ENCODE measurements at regions not wholly inside any gene's neighbourhood (a gene's known extent, or its start where the extent isn't known, plus 50 kb on each side); places are given as distances from the start of the nearest gene placed in this dataset.

DNA sequence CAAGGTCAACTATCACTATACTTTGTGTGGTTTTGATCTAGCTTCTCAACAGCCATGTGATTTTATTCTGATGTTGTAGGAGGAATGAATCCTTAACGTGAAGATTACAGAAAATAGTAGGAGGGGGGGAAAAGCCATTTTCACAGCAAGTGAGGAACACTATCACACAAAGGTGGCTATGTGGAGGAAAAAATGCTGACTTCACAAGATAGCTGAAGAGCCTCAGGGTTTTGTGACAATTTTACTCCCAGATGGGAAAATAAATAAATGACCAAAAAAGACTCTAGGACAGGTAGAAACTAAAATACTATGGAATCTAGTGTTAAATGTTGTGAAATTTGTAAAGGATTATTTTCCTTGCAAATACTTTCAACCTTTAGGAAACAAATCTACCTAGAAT lies 281.0 kb downstream of the ADRA2A start:
- Histone ChIP-seq H3K9ac (ENCODE audit: low read depth, low read length) (no peak overlapping the region), H3K36me3 (ENCODE audit: insufficient read depth, low read length) (no peaks in the 10 kb centered on the region), H3K4me2 (ENCODE audit: low read length) (no peak overlapping the region), H3K27me3 (ENCODE audit: control insufficient read depth, insufficient read depth, low read length) (no peaks in the 10 kb centered on the region), H3K4me3 (ENCODE audit: low read length) (no peak overlapping the region), H3K4me1 (ENCODE audit: control insufficient read depth, insufficient read depth, low read length) (no peaks in the 10 kb centered on the region), H3K9me3 (replicated peaks; ENCODE audit: low read length) (no peaks in the 10 kb centered on the region)

GRCh38 chr10:111360260-111360925 lies 283.6 kb downstream of the ADRA2A start:
- no peak overlapping the region for H3K9ac ChIP-seq (ENCODE audit: low read depth, low read length)
- no peaks in the 10 kb centered on the region for H3K9me3 ChIP-seq (replicated peaks; ENCODE audit: low read length)
- H3K4me2 ChIP-seq (ENCODE audit: low read length) = no peak overlapping the region
- H3K27me3 ChIP-seq (ENCODE audit: control insufficient read depth, insufficient read depth, low read length) = peaks cover 3% of the 10 kb centered on the region
- no peaks in the 10 kb centered on the region for H3K4me1 ChIP-seq (ENCODE audit: control insufficient read depth, insufficient read depth, low read length)
- H3K36me3 ChIP-seq (ENCODE audit: insufficient read depth, low read length) = no peaks in the 10 kb centered on the region
- H3K4me3 ChIP-seq (ENCODE audit: low read length) = no peak overlapping the region

GRCh38 chr10:111367531-111367930 lies 290.7 kb downstream of the ADRA2A start:
- peaks cover 3% of the 10 kb centered on the region for H3K27me3 ChIP-seq (ENCODE audit: control insufficient read depth, insufficient read depth, low read length)
- no peaks in the 10 kb centered on the region for H3K9me3 ChIP-seq (replicated peaks; ENCODE audit: low read length)
- no peak overlapping the region for H3K4me2 ChIP-seq (ENCODE audit: low read length)
- no peak overlapping the region for H3K9ac ChIP-seq (ENCODE audit: low read depth, low read length)
- H3K4me1 ChIP-seq (ENCODE audit: control insufficient read depth, insufficient read depth, low read length) = no peaks in the 10 kb centered on the region
- no peaks in the 10 kb centered on the region for H3K36me3 ChIP-seq (ENCODE audit: insufficient read depth, low read length)
- H3K4me3 ChIP-seq (ENCODE audit: low read length) = no peak overlapping the region

DNA sequence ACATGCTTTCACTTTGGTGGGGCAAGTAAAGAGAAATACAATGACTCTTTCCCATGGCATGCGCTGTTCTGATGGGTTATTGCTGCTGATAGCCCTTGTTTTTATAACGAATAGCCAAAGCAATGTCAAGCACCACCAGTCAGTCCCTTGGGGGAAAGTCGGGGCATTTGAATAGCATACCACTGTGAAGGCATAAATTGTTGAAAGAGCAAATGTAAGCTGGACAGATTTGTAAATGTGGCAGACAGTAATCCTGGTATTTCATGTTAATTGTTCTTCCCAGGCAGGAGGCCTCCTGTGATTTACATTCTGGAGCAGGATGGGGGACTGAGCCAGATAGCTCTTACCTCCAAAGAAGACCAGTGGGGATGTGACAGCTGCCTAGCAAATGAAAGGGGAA lies 293.3 kb downstream of the ADRA2A start:
- no peaks in the 10 kb centered on the region for H3K27me3 ChIP-seq (ENCODE audit: control insufficient read depth, insufficient read depth, low read length)
- no peak overlapping the region for H3K9ac ChIP-seq (ENCODE audit: low read depth, low read length)
- H3K4me2 ChIP-seq (ENCODE audit: low read length) = no peak overlapping the region
- no peaks in the 10 kb centered on the region for H3K4me1 ChIP-seq (ENCODE audit: control insufficient read depth, insufficient read depth, low read length)
- H3K9me3 ChIP-seq (replicated peaks; ENCODE audit: low read length) = no peaks in the 10 kb centered on the region
- no peaks in the 10 kb centered on the region for H3K36me3 ChIP-seq (ENCODE audit: insufficient read depth, low read length)
- H3K4me3 ChIP-seq (ENCODE audit: low read length) = no peak overlapping the region

DNA sequence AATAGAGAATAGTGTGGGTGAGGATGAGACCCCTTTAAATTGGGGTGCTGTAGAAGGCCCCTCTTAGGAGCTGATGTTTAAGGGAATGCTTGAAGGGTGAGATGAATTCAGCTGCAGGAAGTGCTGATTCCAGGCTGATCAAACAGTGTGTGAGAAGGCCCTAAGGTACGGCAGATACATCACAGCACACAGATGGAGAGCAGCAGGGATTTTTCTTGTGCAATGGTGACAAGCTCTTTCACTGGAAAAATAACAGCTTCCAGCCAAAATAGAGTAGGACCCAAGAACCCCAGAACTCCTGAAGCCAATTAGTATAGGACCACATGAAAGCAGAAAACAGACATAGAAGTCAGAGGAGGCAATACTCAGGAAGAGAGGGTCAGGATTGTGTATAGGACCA lies 296.9 kb downstream of the ADRA2A start:
- Histone ChIP-seq H3K4me1 (ENCODE audit: control insufficient read depth, insufficient read depth, low read length) (no peaks in the 10 kb centered on the region), H3K4me2 (ENCODE audit: low read length) (no peak overlapping the region), H3K36me3 (ENCODE audit: insufficient read depth, low read length) (no peaks in the 10 kb centered on the region), H3K27me3 (ENCODE audit: control insufficient read depth, insufficient read depth, low read length) (no peaks in the 10 kb centered on the region), H3K9ac (ENCODE audit: low read depth, low read length) (no peak overlapping the region), H3K4me3 (ENCODE audit: low read length) (no peak overlapping the region), H3K9me3 (replicated peaks; ENCODE audit: low read length) (no peaks in the 10 kb centered on the region)

DNA sequence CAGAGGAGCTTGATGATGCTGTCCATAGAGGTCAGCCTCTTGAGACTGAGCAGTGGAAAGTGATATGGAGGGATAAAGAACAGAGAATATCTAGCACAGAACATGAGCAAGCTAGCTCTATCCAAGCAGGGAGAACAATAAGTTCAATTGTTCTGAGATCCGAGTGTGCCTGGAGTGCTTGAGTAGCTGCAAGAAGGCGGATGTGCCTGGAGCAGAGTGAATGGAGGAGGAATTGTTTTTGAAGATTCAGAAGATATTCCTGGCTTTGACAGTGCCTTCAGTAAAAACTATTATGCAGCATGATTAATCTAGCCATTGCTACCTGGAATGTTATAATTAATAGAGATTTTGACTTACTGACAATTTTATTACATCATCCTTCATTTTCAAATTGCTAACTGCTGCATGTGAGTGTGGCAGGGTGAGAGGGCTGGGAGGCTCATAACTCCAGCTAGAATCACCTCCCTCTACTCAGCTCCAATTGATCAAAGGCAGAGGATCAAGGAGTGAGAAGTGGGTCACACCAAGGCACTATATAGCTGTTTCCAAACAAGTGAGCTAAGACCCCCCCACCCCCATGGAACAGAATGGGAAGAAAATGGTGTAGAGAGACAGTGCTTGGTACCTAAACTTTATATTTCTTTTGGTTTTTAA lies 302.8 kb downstream of the ADRA2A start:
- Histone ChIP-seq H3K4me2 (ENCODE audit: low read length) (no peak overlapping the region), H3K36me3 (ENCODE audit: insufficient read depth, low read length) (no peaks in the 10 kb centered on the region), H3K9me3 (replicated peaks; ENCODE audit: low read length) (no peaks in the 10 kb centered on the region), H3K27me3 (ENCODE audit: control insufficient read depth, insufficient read depth, low read length) (peaks cover 2% of the 10 kb centered on the region), H3K9ac (ENCODE audit: low read depth, low read length) (no peak overlapping the region), H3K4me1 (ENCODE audit: control insufficient read depth, insufficient read depth, low read length) (no peaks in the 10 kb centered on the region), H3K4me3 (ENCODE audit: low read length) (no peak overlapping the region)

DNA sequence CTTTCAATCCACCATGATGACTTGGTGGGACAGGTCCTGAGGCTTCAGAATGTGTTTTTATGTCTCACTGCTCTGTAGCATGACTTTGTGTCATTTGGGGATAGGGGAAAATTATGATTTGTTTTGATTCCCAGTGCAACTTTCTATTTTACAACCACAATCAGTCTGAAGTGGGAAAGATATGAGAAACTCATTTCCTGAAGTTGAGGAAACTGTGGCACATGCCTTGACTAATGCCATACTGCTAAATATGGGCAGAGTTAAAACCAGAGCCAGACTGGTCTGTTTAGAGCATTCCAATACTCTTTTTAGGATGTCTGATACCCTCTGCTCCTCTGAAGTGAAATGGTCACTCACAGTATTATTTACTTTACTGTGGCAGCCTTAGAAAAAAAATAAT lies 307.7 kb downstream of the ADRA2A start:
- H3K36me3 ChIP-seq (ENCODE audit: insufficient read depth, low read length) = no peaks in the 10 kb centered on the region
- no peaks in the 10 kb centered on the region for H3K9me3 ChIP-seq (replicated peaks; ENCODE audit: low read length)
- no peaks in the 10 kb centered on the region for H3K4me1 ChIP-seq (ENCODE audit: control insufficient read depth, insufficient read depth, low read length)
- H3K27me3 ChIP-seq (ENCODE audit: control insufficient read depth, insufficient read depth, low read length) = peaks cover 2% of the 10 kb centered on the region
- H3K4me2 ChIP-seq (ENCODE audit: low read length) = no peak overlapping the region
- no peak overlapping the region for H3K4me3 ChIP-seq (ENCODE audit: low read length)
- no peak overlapping the region for H3K9ac ChIP-seq (ENCODE audit: low read depth, low read length)

DNA sequence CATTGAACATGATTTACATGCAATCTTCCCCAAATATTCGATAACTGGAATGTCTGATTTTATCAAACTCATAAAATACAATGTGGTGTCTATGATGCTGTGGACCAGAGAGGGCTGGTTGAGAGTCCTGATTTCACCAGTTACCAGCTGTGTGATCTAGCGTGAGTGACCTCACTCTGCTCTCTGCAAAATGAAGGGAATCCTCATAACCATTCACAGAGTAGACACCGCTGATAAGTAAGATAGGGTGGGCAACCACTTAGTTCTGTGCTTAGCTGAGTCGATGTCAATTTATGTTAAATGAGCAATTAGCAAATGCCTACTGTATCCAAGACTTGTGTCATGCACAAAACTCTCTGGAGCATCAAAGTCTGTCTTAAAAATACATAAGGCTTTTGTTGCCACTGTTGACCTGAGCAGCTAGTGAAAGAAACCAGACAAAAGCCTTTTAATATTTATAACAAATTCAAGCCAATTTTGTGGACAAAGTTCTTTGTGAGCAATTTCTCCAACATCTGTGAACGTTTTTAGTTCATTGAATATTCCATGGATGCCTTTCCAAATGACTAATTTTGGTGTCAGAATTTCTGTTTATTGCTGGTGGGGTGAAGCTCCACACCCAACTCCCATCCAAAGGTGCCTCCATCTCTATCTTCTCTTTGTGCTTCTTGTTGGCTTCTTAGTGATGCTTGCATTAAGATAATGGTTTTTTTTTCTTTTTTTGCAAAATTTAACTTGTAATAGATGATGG lies 314.2 kb downstream of the ADRA2A start:
- H3K4me2 ChIP-seq (ENCODE audit: low read length) = no peak overlapping the region
- no peaks in the 10 kb centered on the region for H3K9me3 ChIP-seq (replicated peaks; ENCODE audit: low read length)
- H3K4me3 ChIP-seq (ENCODE audit: low read length) = no peak overlapping the region
- peaks cover 6% of the 10 kb centered on the region for H3K4me1 ChIP-seq (ENCODE audit: control insufficient read depth, insufficient read depth, low read length)
- H3K9ac ChIP-seq (ENCODE audit: low read depth, low read length) = no peak overlapping the region
- no peaks in the 10 kb centered on the region for H3K36me3 ChIP-seq (ENCODE audit: insufficient read depth, low read length)
- no peaks in the 10 kb centered on the region for H3K27me3 ChIP-seq (ENCODE audit: control insufficient read depth, insufficient read depth, low read length)

DNA sequence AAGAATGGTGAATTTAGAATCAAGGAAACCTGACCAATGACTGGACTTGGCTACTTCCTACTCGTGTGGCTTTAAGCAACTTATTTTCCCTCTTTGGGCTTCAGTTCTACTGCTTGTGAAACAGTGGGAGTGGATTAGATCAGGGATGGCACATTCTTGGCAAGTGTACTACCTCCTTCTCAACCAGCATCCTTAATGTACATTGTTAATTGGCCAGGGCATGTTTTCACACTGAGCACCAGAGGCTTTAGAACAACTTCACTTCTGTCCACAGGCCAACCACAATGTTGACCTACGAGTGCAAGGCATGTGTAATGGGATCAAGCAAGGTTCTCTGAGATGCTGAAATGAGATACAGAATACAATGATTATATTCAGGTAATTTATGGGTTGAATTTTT lies 315.3 kb downstream of the ADRA2A start:
- Histone ChIP-seq H3K9ac (ENCODE audit: low read depth, low read length) (no peak overlapping the region), H3K36me3 (ENCODE audit: insufficient read depth, low read length) (no peaks in the 10 kb centered on the region), H3K4me2 (ENCODE audit: low read length) (no peak overlapping the region), H3K4me3 (ENCODE audit: low read length) (no peak overlapping the region), H3K27me3 (ENCODE audit: control insufficient read depth, insufficient read depth, low read length) (no peaks in the 10 kb centered on the region), H3K9me3 (replicated peaks; ENCODE audit: low read length) (no peaks in the 10 kb centered on the region), H3K4me1 (ENCODE audit: control insufficient read depth, insufficient read depth, low read length) (peaks cover 6% of the 10 kb centered on the region)

GRCh38 chr10:111392910-111393309 lies 316.1 kb downstream of the ADRA2A start:
- Histone ChIP-seq H3K9ac (ENCODE audit: low read depth, low read length) (no peak overlapping the region), H3K4me3 (ENCODE audit: low read length) (no peak overlapping the region), H3K4me2 (ENCODE audit: low read length) (no peak overlapping the region), H3K4me1 (ENCODE audit: control insufficient read depth, insufficient read depth, low read length) (peaks cover 6% of the 10 kb centered on the region), H3K27me3 (ENCODE audit: control insufficient read depth, insufficient read depth, low read length) (no peaks in the 10 kb centered on the region), H3K36me3 (ENCODE audit: insufficient read depth, low read length) (no peaks in the 10 kb centered on the region), H3K9me3 (replicated peaks; ENCODE audit: low read length) (no peaks in the 10 kb centered on the region)

DNA sequence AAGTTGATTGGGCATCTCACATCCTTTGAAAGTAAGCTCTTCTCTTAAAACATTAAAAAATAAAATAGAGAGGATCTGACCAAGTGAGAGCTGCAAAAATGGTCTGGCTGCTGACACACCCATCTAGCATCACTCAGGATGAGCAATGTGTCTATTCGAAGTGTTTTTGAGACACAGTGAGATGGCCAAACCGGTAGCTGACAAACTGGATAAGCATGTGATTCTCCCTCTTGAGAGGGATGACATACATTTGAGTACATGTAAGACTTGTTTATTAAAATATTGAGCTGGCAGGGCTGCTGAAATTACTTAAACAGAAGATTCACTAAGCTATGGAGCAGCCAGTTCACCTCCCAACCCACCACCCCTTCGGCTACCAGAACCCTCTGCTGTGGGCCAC lies 333.9 kb downstream of the ADRA2A start:
- H3K4me3 ChIP-seq (ENCODE audit: low read length) = no peak overlapping the region
- no peaks in the 10 kb centered on the region for H3K27me3 ChIP-seq (ENCODE audit: control insufficient read depth, insufficient read depth, low read length)
- H3K9me3 ChIP-seq (replicated peaks; ENCODE audit: low read length) = no peaks in the 10 kb centered on the region
- H3K9ac ChIP-seq (ENCODE audit: low read depth, low read length) = no peak overlapping the region
- H3K36me3 ChIP-seq (ENCODE audit: insufficient read depth, low read length) = no peaks in the 10 kb centered on the region
- peaks cover 12% of the 10 kb centered on the region for H3K4me1 ChIP-seq (ENCODE audit: control insufficient read depth, insufficient read depth, low read length)
- H3K4me2 ChIP-seq (ENCODE audit: low read length) = no peak overlapping the region

All from skeletal muscle satellite cell (primary cell).